HG03045 (cell line): ENCODE measurements at regions not wholly inside any gene's neighbourhood (a gene's known extent, or its start where the extent isn't known, plus 50 kb on each side); places are given as distances from the start of the nearest gene placed in this dataset.

ENCODE experiments used
- ATAC-seq: cut with Tn5 transposase; IDR thresholded peaks from one replicate; pipeline ENCODE4 v1.9.1; 2021; ENCODE audit warnings: mild to moderate bottlenecking, moderate library complexity; ENCODE audit not compliant: unreplicated experiment

- ATAC-seq, result no peak
Observed at GRCh38 chr12:13597837-13598236, 383.6 kb downstream of the GRIN2B start.

GRCh38 chr12:13597166-13597565 is 384.2 kb downstream of the GRIN2B start:
- ATAC-seq, result no peak

GRCh38 chr12:13596714-13597113 is 384.7 kb downstream of the GRIN2B start:
- no peak for ATAC-seq

GRCh38 chr12:13595536-13596443 is 385.6 kb downstream of the GRIN2B start:
- ATAC-seq, result no peak

- no peak for ATAC-seq
Observed at GRCh38 chr12:13594731-13595514, 386.5 kb downstream of the GRIN2B start.

GRCh38 chr12:13592063-13592942 is 389.1 kb downstream of the GRIN2B start:
- ATAC-seq, result no peak

GRCh38 chr12:13591488-13591887 is 389.9 kb downstream of the GRIN2B start:
- no peak for ATAC-seq

- no peak for ATAC-seq
Observed at GRCh38 chr12:13591059-13591458, 390.3 kb downstream of the GRIN2B start.

GRCh38 chr12:13588574-13588973 is 392.0 kb downstream of the EMP1 start:
- no peak for ATAC-seq

- ATAC-seq, result no peak
Observed at GRCh38 chr12:13587721-13588390, 391.3 kb downstream of the EMP1 start.

- no peak for ATAC-seq
Observed at GRCh38 chr12:13586361-13586760, 389.8 kb downstream of the EMP1 start.

- no peak for ATAC-seq
Observed at GRCh38 chr12:13584541-13584940, 388.0 kb downstream of the EMP1 start.

- ATAC-seq, result no peak
Observed at GRCh38 chr12:13583630-13584029, 387.1 kb downstream of the EMP1 start.

- no peak for ATAC-seq
Observed at GRCh38 chr12:13582421-13582820, 385.9 kb downstream of the EMP1 start.

GRCh38 chr12:13581031-13581430 is 384.5 kb downstream of the EMP1 start:
- no peak for ATAC-seq

- no peak for ATAC-seq
Observed at GRCh38 chr12:13580206-13580605, 383.7 kb downstream of the EMP1 start.

GRCh38 chr12:13576935-13577500 is 380.5 kb downstream of the EMP1 start:
- ATAC-seq, result no peak

GRCh38 chr12:13573698-13574321 is 377.3 kb downstream of the EMP1 start:
- no peak for ATAC-seq

- ATAC-seq, result no peak
Observed at GRCh38 chr12:13571035-13571434, 374.5 kb downstream of the EMP1 start.
